Vagina (tissue), 2 donors: ENCODE measurements at regions not wholly inside any gene's neighbourhood (a gene's known extent, or its start where the extent isn't known, plus 50 kb on each side); places are given as distances from the start of the nearest gene placed in this dataset.

ENCODE experiments used
- DNase-seq, 2 donors: peaks; one replicate each; pipeline ENCODE4 v3.0.0-alpha.2; 2017; ENCODE audit errors: extremely low spot score in 2 of 2
- H3K27ac ChIP-seq: fragments of 200-600 bp; sonication (generic); one replicate; pipeline ENCODE4 v1.5.1; 2019
- H3K27me3 ChIP-seq: fragments of 200-600 bp; sonication (generic); one replicate; pipeline ENCODE4 v1.5.1; 2019
- H3K36me3 ChIP-seq, 2 donors: fragments of 200-600 bp; sonication (generic); one replicate each; pipeline ENCODE4 v1.5.1; 2017 to 2019
- H3K4me1 ChIP-seq: fragments of 200-600 bp; sonication (generic); one replicate; pipeline ENCODE4 v1.5.1; 2019
- H3K4me3 ChIP-seq, 2 donors: fragments of 200-600 bp; sonication (generic); 1 replicate in 1 of 2; 2 replicates in 1 of 2; pipeline ENCODE4 v1.5.1; 2016 to 2019
- H3K9me3 ChIP-seq: fragments of 200-600 bp; sonication (generic); one replicate; pipeline ENCODE4 v1.5.1; 2019
- CTCF ChIP-seq, 3 experiments: fragments of 450-650 bp in 2 of 3; fragments of 200-600 bp in 1 of 3; sonication (generic) in 1 of 3; IDR thresholded peaks; one replicate each; pipeline ENCODE4 v1.5.1; 2017 to 2019; ENCODE audit warnings: antibody characterized with exemption in 3 of 3, mild to moderate bottlenecking in 2 of 3, moderate library complexity in 2 of 3
- POLR2A ChIP-seq, 2 donors: fragments of 450-650 bp; IDR thresholded peaks; one replicate each; pipeline ENCODE4 v1.6.1; 2017; ENCODE audit warnings: antibody characterized with exemption in 2 of 2, mild to moderate bottlenecking in 2 of 2, moderate library complexity in 2 of 2
- POLR2AphosphoS5 ChIP-seq, 2 donors: sonication (generic); formaldehyde crosslinking; IDR thresholded peaks; one replicate each; pipeline ENCODE4 v1.9.0; 2017; ENCODE audit warnings: antibody characterized with exemption in 2 of 2, mild to moderate bottlenecking in 2 of 2, low read depth in 1 of 2; ENCODE audit not compliant: insufficient read depth in 1 of 2
- intact Hi-C: fragments of 100-400 bp; cut with DNase I; formaldehyde crosslinking; loops from one replicate; pipeline ENCODE4 v1.15.1; 2023

- no peaks in the 10 kb centered on the region for H3K27me3 ChIP-seq
- H3K36me3 ChIP-seq: no peaks in the 10 kb centered on the region
- TF ChIP-seq POLR2AphosphoS5 (IDR thresholded peaks at IDR 0.05; ENCODE audit: insufficient read depth in 1 of 2, low read depth in 1 of 2): no peak
- TF ChIP-seq POLR2A (IDR thresholded peaks at IDR 0.05): no peak
- no peak for TF ChIP-seq CTCF (IDR thresholded peaks at IDR 0.05)
- no peaks in the 10 kb centered on the region for H3K4me1 ChIP-seq
- H3K4me3 ChIP-seq: no peak overlapping the region
- intact Hi-C loops: no loop called here
- no peaks in the 10 kb centered on the region for H3K9me3 ChIP-seq
- H3K27ac ChIP-seq: no peak overlapping the region
- no peak for DNase-seq
These were observed 60.4 kb upstream of the ATP2B2 start for GRCh38 chr3:10565814-10566213.

- no peak for DNase-seq
- Histone ChIP-seq H3K4me3 (no peak overlapping the region), H3K36me3 (no peaks in the 10 kb centered on the region), H3K4me1 (no peaks in the 10 kb centered on the region), H3K27ac (no peak overlapping the region), H3K27me3 (no peaks in the 10 kb centered on the region), H3K9me3 (no peaks in the 10 kb centered on the region)
- no peak for TF ChIP-seq CTCF (IDR thresholded peaks at IDR 0.05)
- no peak for TF ChIP-seq POLR2AphosphoS5 (IDR thresholded peaks at IDR 0.05; ENCODE audit: insufficient read depth in 1 of 2, low read depth in 1 of 2)
- TF ChIP-seq POLR2A (IDR thresholded peaks at IDR 0.05): no peak
- intact Hi-C loops: no loop called here
These were observed 61.1 kb upstream of the ATP2B2 start for GRCh38 chr3:10566451-10566850.

DNA sequence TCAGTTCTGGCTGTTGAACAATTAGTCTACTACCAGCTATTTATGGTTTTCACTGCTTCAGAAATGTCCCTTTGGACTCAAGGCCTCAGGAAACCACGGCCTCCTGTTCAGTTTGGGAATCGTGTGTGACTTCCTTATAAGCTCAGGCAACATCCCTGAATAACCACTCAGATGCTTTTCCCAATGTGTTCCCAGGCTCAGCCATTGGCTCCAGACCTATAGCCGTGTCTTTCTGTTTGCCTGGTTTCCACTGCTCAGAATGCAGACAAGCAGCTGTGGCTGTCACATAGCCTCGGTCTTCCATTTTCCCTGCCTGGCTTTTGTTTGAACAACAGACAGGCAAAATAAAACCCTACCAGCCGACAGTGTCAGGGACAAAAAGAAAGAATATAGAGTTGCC lies 63.2 kb upstream of the ATP2B2 start:
- Histone ChIP-seq H3K27me3 (no peaks in the 10 kb centered on the region), H3K36me3 (no peaks in the 10 kb centered on the region), H3K4me3 (no peak overlapping the region), H3K9me3 (no peaks in the 10 kb centered on the region), H3K27ac (no peak overlapping the region), H3K4me1 (no peaks in the 10 kb centered on the region)
- intact Hi-C loops: no loop called here
- no peak for DNase-seq
- TF ChIP-seq POLR2AphosphoS5 (IDR thresholded peaks at IDR 0.05; ENCODE audit: insufficient read depth in 1 of 2, low read depth in 1 of 2) (no peak), CTCF (IDR thresholded peaks at IDR 0.05) (no peak), POLR2A (IDR thresholded peaks at IDR 0.05) (no peak)

DNA sequence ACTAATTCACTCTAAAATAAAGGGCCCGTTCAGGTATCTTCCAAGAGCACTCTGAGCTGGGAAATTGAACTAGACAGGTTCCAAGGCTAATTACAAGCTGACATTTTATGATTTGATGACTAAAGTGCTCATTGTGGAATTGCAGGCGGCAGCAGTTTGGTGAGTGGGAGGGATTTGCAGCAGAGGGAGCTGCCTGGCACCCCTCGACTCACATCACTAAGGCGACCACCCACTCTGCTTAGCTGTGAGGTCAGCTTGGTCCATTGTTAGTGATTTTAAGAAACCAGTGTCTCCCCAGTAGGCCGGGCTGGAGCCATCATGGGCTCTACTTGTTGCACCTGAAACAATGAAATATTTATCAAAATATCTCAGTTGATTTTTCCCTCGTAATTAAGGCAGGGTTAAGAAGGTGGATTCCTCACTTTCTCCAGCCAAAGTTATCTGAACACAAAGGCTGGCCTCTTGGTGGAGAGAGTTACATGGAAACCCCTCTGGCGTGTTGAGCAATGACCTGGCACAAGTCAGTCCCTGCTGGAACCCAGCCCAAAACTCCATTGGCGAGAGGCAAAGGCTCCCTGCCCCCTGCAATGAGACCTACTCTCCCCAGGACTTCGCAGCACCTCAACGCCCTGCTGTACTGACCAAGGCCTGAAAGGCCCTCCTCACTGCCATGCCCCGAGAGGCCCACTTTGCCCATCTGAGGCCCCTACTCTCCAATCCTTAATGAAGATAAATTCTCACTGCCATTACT lies 65.0 kb upstream of the ATP2B2 start:
- no peak for DNase-seq
- intact Hi-C loops: no loop called here
- no peak overlapping the region for H3K27ac ChIP-seq

More for the DNA sequence above, 65.0 kb upstream of the ATP2B2 start:
- no peaks in the 10 kb centered on the region for H3K9me3 ChIP-seq
- no peaks in the 10 kb centered on the region for H3K4me1 ChIP-seq
- no peaks in the 10 kb centered on the region for H3K27me3 ChIP-seq
- TF ChIP-seq POLR2A (IDR thresholded peaks at IDR 0.05) (no peak), CTCF (IDR thresholded peaks at IDR 0.05) (no peak), POLR2AphosphoS5 (IDR thresholded peaks at IDR 0.05; ENCODE audit: insufficient read depth in 1 of 2, low read depth in 1 of 2) (no peak)
- H3K4me3 ChIP-seq: no peak overlapping the region
- H3K36me3 ChIP-seq: no peaks in the 10 kb centered on the region
